ENCODE measurements at regions not wholly inside any gene's neighbourhood (a gene's known extent, or its start where the extent isn't known, plus 50 kb on each side); places are given as distances from the start of the nearest gene placed in this dataset.

- no peaks in the 10 kb centered on the region for H3K9me3 ChIP-seq
- H3K4me1 ChIP-seq, result no peaks in the 10 kb centered on the region
- 76 to 78% methylated on average over 4 of the region's 4 CpGs for WGBS, 2 donors
- TF ChIP-seq CTCF (IDR thresholded peaks at IDR 0.05) (no peak), POLR2A (IDR thresholded peaks at IDR 0.05) (no peak)
- H3K4me3 ChIP-seq, result no peak overlapping the region
- ATAC-seq (no peak), DNase-seq (no peak)
- no peaks in the 10 kb centered on the region for H3K36me3 ChIP-seq (replicated peaks in 1 of 2; ENCODE audit: insufficient read depth in 1 of 2, low read depth in 2 of 2)
- H3K27ac ChIP-seq, result no peak overlapping the region
- H3K27me3 ChIP-seq, result no peaks in the 10 kb centered on the region
- intact Hi-C loops (cut with DNase I), result no loop called here
These were observed 238.2 kb upstream of the NAALADL2 start for GRCh38 chr3:174620855-174621472.

- no peak for ATAC-seq
- DNase-seq, result no peak
- H3K36me3 ChIP-seq (replicated peaks in 1 of 2; ENCODE audit: insufficient read depth in 1 of 2, low read depth in 2 of 2), result no peaks in the 10 kb centered on the region
- TF ChIP-seq POLR2A (IDR thresholded peaks at IDR 0.05) (no peak), CTCF (IDR thresholded peaks at IDR 0.05) (no peak)
- H3K4me1 ChIP-seq, result no peaks in the 10 kb centered on the region
- no peaks in the 10 kb centered on the region for H3K9me3 ChIP-seq
- H3K4me3 ChIP-seq, result no peak overlapping the region
- H3K27me3 ChIP-seq, result no peaks in the 10 kb centered on the region
- H3K27ac ChIP-seq, result no peak overlapping the region
- intact Hi-C loops (cut with DNase I), result no loop called here
These were observed 225.8 kb upstream of the NAALADL2 start for GRCh38 chr3:174633342-174633741.

GRCh38 chr3:174636451-174636850 is 222.7 kb upstream of the NAALADL2 start:
- Histone ChIP-seq H3K27me3 (no peaks in the 10 kb centered on the region), H3K4me1 (no peaks in the 10 kb centered on the region), H3K4me3 (no peak overlapping the region), H3K27ac (no peak overlapping the region), H3K9me3 (no peaks in the 10 kb centered on the region), H3K36me3 (replicated peaks in 1 of 2; ENCODE audit: insufficient read depth in 1 of 2, low read depth in 2 of 2) (no peaks in the 10 kb centered on the region)
- 56 to 80% methylated on average over 2 of the region's 2 CpGs for WGBS, 2 donors
- DNase-seq (no peak), ATAC-seq (no peak)
- intact Hi-C loops (cut with DNase I), result no loop called here
- TF ChIP-seq POLR2A (IDR thresholded peaks at IDR 0.05) (no peak), CTCF (IDR thresholded peaks at IDR 0.05) (no peak)

GRCh38 chr3:174639406-174639805 is 219.7 kb upstream of the NAALADL2 start:
- intact Hi-C loops (cut with DNase I), result no loop called here
- DNase-seq, result no peak
- WGBS, 2 donors, result 86 to 88% methylated on average over 4 of the region's 4 CpGs
- Histone ChIP-seq H3K27ac (no peak overlapping the region), H3K9me3 (no peaks in the 10 kb centered on the region), H3K36me3 (replicated peaks in 1 of 2; ENCODE audit: insufficient read depth in 1 of 2, low read depth in 2 of 2) (no peaks in the 10 kb centered on the region), H3K27me3 (no peaks in the 10 kb centered on the region), H3K4me1 (no peaks in the 10 kb centered on the region), H3K4me3 (no peak overlapping the region)
- TF ChIP-seq CTCF (IDR thresholded peaks at IDR 0.05) (no peak), POLR2A (IDR thresholded peaks at IDR 0.05) (no peak)
- no peak for ATAC-seq

- intact Hi-C loops (cut with DNase I), result no loop called here
- H3K4me1 ChIP-seq, result no peaks in the 10 kb centered on the region
- H3K27me3 ChIP-seq, result no peaks in the 10 kb centered on the region
- no peaks in the 10 kb centered on the region for H3K9me3 ChIP-seq
- ATAC-seq (no peak), DNase-seq (no peak)
- TF ChIP-seq CTCF (IDR thresholded peaks at IDR 0.05) (no peak), POLR2A (IDR thresholded peaks at IDR 0.05) (no peak)
- H3K4me3 ChIP-seq, result no peak overlapping the region
- H3K27ac ChIP-seq, result no peak overlapping the region
- WGBS, 2 donors, result 54 to 72% methylated on average over 3 of the region's 3 CpGs
- H3K36me3 ChIP-seq (replicated peaks in 1 of 2; ENCODE audit: insufficient read depth in 1 of 2, low read depth in 2 of 2), result no peaks in the 10 kb centered on the region
These were observed 219.2 kb upstream of the NAALADL2 start for GRCh38 chr3:174639970-174640369.

Data from body of pancreas (tissue), 4 donors.